ENCODE measurements at regions not wholly inside any gene's neighbourhood (a gene's known extent, or its start where the extent isn't known, plus 50 kb on each side); places are given as distances from the start of the nearest gene placed in this dataset.

DNA sequence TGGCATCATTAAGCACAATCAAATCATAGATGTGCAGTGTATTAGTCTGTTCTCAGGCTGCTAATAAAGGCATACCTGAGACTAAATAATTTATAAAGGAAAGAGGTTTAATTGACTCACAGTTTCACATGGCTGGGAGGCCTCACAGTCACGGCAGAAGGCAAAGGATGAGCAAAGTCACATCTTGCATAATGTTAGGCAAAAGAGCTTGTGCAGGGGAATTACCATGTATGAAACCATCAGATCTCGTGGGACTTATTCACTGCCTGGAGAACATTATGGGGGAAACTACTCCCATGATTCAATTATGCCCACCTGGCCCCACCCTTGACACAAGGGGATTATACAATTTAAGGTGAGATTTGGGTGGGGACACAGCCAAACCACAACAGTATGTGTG lies 245.2 kb upstream of the DACH1 start:
- DNase-seq (ENCODE audit: low read depth): no peak

DNA sequence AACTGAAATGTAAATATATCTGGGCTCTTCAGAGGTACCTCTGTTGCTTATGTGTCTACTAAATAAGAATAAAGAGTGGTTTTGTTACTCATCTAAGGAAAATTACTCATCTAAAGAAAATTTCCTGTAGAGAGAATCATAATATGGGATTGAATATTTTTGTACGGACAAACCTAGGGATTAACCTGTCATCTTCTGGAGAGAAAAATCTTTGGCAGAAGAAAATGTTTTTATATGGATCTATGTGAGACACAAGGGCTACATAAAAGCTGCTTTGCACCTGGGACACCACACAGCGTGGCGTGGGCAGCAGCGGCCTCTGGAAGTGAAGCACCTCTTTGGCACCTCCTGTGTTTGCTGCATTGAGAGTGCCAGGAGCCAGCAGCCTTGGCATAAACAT lies 242.9 kb upstream of the DACH1 start:
- no peak for DNase-seq (ENCODE audit: low read depth)

DNA sequence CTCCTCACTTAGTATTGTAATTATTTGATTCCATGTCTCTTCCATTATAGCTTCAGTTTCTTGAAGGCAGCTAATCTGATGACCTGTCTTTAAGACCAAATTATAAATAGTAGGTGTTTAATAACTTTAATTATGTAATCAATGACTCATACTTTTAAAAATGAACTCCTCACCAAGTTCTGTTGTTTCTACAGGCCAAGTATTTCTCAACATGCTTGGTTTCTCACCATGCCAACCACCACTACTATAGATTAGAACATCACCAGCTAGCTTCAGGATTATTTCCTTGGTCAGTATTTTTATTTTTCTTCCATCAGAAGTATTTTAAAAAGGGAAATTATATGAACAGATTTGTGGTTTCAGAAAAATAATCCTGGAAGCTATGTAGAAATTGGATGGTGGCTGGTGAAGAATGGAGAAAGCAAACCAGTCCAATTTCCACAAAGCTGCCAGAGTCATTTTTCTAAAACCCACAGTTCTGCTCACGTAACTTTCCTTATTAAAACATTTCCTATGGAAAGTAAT lies 237.7 kb upstream of the DACH1 start:
- DNase-seq (ENCODE audit: low read depth): no peak

DNA sequence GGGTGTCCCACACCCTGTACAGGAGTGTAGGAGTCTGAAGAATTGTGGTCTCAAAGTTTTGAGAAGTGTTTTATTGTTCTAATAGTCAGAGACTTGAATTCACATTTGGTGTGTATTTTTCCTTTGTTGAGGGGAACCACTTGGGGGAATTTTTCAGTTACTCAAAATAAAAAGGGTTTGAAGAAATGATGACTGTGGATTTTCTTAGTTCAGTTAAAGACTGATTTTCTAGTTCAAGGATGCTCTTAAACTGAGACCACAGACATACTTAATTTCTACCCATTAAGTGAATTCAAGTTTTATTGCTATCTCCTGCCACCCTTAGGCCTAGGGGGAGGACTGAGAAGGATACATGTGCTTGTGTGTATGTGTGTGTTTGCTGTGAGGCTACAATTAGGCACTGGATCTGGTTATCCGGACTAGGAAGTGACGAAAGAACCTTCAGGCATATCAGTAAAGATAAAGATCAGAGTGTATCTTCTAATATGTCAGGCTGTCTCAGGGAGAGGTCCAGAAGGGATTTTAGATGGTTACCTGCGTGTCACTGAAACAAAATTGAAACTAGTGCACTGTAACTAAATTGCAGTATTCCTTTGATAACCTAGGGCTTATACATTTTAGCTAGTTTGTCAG lies 234.9 kb upstream of the DACH1 start:
- DNase-seq (ENCODE audit: low read depth): no peak

DNA sequence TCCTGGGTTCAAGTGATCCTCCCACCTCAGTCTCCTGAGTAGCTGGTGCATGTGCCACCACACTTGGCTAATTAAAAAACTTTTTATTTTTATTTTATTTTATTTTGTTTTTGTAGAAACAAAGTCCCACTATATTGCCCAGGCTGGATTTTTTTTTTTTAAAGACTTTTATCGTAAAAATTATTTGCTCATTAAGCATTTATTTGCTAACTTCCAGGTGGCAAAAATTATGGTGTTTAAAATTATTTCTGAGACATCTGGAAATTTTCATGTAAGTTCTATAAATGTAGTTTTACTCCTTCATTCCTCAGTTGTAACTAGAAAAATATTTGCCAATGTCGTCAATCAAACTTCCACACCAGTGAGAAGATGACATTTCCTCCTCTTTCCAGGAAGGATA lies 233.3 kb upstream of the DACH1 start:
- DNase-seq (ENCODE audit: low read depth): no peak

DNA sequence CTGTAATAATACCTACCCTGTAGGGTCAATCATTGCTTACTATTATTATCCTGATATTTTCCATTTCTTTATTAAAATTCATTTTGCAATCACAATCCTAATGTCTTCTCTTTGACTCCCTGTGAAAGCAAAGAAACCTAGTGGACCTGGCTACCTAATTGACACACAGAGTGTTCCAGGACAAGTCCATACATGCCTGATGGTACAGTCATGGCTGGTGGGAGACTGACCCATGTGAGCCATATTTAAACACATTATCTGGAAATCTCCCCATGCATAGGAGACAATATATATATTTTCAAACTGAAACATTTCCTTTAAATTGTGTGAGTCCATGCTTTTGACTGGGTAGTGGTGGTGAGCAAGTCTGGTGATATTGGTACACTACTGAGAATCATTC lies 230.6 kb upstream of the DACH1 start:
- no peak for DNase-seq (ENCODE audit: low read depth)

DNA sequence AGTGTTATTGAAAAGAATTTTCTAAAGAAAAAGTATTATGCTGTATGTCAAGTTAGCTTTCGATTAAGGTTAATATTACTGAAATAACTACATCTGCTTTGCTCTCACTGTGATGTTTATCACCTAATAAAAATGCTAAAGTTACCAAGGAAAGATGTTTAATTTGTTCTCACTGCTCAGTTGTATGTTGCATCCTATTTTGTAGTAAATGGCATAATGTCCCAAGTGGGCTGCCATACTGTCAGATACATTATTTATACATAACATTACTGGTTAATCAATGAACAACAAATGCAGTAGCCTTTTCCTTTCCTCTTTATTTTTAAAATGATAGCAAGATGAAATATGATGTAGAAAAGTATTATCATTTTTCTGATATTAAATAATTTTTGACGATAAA lies 226.3 kb upstream of the DACH1 start:
- DNase-seq (ENCODE audit: low read depth): no peak

DNA sequence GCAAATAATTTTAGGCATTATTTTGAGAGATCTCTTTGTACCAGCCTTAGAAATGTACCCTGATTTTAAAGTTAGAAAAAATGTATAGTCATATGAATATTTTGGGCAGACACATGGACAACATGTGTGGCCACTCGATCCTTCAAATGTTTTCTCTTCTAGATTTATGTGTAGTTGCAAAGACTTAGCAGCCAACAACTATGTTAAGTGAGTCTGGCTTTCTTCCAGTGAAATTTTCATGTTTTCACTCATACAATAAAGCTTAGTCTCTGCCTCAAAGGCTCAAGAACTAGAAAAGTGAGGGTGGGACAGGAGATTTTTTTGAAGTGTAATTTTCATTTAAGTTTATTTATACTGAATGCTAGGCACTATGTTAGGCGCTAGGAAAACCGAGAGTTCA lies 207.7 kb upstream of the DACH1 start:
- no peak for DNase-seq (ENCODE audit: low read depth)

DNA sequence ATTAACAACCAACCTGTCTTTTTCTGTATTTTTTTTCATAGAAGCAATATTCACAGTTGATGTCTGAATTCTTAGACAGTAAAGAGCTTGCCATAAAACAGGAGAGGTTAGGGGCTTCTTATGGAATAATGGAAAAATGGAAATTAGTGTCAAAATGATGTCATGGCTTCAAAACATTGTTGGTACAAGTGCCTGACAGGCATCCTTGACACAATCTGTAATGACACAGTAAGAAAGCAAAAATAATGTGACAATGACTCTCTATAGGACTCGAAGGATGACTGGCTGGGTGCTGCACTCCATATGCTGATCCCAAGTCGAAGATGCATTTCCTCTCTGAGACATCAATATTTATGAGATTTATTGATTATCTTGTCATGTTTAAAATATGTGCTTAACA lies 205.3 kb upstream of the DACH1 start:
- no peak for DNase-seq (ENCODE audit: low read depth)

DNA sequence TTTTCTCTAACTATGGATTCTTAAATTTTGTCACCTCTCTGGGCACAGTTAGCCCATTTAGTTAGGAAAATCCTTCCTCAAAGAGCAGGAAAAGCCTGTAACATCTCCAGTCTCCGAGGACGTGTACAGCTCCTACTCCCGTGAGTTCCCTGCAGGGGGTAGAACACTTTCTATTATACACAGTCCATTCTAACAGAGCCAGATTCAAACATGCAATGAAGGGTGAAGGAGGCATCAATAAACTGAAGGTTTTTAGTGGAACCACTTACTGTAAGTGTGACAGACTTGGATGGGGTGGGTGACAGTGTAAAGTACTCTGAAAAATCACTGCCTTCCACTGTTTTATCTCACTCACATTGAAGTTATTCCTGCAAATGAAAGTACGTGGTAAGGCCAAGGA lies 204.7 kb upstream of the DACH1 start:
- DNase-seq (ENCODE audit: low read depth): no peak

DNA sequence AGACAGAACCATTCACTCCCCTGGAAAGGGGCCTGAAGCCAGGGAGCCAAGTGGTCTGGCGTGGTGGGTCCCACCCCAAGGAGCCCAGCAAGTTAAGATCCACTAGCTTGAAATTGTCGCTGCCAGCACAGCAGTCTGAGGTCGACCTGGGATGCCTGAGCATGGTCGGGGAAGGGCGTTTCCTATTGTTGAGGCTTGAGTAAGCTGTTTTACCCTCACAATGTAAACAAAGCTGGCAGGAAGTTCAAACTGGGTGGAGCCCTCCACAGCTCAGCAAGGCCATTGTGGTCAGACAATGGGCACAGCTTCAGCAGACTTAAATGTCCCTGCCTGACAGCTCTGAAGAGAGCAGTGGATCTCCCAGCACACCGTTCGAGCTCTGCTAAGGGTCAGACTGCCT lies 195.6 kb upstream of the DACH1 start:
- DNase-seq (ENCODE audit: low read depth): no peak

DNA sequence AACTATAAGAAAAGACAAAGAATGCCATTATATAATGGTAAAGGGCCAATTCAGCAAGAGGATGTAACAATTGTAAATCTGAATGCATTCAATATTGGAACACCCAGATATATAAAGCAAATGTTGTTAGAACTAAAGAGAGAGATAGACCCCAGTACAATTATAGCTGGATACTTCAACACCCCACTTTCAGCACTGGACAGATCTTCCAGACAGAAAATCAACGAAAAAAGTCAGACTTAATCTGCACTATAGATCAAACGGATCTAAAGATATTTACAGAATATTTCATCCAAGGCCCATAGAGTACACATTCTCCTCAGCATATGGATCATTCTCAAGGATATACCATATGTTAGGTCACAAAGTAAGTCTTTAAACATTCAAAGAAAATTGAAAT lies 194.6 kb upstream of the DACH1 start:
- DNase-seq (ENCODE audit: low read depth): no peak

DNA sequence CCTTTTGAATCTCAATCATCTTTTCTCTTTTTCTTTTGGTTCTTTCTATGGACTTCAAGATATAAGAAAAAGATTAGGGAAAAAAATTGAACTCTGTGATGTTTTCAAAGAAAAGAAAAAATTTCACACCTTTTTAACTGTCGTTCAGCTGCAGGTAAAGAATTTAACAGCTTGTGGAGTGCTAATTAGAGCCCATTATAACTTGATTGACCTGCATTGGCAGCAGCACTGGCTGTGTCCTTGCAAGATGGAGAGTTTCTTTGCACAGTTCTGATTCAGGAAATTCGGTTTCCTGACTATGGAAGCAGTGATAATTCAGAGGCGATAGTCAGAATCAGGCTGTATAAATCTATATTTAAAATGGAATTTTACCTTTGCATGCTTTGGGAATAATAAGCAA lies 183.2 kb upstream of the DACH1 start:
- DNase-seq (ENCODE audit: low read depth): no peak

DNA sequence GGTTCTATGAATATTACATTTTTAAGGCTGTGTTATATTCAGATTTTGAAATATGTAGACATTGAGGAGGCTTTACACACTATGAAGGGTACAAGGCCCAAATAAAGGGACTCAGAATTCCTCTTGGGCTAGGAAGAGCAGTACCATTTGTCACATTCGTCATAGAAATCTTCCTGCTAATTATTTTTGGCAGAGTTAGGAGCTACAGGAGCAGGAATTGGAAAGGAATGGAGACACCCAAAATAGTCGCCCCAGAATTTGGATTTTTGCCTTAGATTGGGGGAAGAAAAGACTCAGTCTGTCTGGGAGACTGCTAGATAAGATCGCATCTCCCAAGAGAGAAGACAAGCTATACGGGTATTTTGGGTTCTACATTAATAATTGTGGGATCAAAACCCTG lies 176.4 kb upstream of the DACH1 start:
- no peak for DNase-seq (ENCODE audit: low read depth)

DNA sequence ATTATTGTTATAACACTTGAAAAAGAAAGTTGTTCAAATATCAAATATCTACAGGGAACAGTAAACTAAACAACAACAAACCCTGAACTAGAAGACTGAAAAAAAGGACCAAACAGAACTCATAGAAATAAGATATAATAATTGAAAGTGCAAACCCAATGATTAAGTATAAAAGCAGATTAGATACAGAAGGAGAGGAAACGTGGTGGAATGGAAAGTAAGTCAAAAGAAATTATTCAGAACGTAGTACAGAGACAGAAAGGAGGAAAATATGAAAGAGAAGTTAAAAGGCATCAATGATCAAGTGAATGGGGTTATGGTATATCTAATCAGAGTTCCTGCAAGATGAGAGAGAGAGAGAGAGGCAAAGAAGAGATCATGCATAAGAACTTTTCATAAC lies 174.2 kb upstream of the DACH1 start:
- DNase-seq (ENCODE audit: low read depth): no peak

DNA sequence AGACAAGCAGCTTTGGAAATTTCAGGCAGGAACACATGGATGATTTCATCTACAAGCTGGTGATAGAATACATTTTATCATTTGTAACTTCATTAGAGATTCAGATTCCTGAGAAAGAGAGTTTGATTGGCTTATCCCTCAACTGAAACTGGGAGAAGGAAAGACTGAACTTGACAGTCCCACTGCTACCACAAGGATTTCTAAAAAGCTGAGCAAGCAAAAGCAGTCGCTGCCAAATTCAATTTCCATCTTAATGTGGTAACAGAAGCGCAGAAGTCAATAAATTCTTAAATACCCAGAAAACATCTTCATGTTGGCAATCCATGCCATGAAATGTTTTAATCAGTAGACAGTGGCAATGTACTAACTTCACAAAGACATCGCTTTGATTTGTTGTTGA lies 172.1 kb upstream of the DACH1 start:
- no peak for DNase-seq (ENCODE audit: low read depth)

DNA sequence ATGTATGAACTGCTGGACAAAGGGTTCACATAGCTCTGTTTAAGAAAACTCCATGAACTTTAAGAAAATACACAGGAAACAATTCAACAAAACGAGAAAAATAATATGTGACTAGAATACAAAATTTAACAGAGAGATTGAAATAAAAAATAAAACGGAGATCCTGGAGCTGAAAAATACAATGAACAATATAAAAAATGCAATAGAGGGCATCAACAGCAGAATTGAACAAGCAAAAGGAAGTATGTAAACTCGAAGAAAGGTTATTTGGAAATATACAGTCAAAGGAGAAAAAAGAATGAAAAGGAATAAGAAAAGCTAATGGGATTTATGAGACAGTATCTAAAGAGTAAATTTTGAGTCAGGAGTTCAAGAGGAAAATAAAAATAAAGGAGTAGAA lies 163.0 kb upstream of the DACH1 start:
- DNase-seq (ENCODE audit: low read depth): no peak

DNA sequence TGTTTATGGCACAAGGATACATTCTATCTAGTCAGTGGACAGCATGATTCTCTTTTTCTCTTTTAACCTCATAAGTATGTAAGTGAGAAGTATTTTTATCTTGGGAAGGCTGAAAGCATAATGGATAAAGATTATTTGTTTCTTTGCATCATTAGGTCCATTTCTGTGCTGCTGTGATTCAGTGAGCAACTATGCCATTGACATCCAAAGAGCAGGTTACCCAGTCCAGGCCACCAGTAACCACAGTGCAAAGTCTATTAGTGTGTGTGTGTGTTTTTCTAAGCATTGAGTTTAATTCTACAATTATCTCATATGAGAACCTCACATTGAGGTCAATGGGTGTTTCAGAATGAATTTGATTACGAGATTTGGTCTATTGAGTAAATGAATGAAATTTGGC lies 158.8 kb upstream of the DACH1 start:
- peak; percentile 13 for DNase-seq (ENCODE audit: low read depth)

DNA sequence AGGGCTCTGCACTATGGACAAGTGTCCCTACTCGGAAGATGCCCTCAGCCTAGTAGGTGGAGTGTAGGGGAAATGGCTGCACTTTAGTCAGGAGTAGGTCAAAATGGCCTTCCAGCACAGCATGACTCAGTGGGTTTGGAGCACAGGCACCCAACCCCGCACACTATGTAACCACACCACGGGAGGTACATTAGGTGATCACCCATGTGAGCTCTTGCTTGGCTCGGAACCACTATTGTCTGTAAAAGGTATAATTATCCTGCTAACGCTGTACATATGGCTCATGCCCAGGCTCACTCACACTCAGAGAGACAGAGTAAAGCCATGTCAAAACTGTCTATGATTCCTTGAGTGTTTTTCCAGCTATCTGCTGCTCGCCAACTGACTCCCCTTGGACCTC lies 156.9 kb upstream of the DACH1 start:
- no peak for DNase-seq (ENCODE audit: low read depth)

DNA sequence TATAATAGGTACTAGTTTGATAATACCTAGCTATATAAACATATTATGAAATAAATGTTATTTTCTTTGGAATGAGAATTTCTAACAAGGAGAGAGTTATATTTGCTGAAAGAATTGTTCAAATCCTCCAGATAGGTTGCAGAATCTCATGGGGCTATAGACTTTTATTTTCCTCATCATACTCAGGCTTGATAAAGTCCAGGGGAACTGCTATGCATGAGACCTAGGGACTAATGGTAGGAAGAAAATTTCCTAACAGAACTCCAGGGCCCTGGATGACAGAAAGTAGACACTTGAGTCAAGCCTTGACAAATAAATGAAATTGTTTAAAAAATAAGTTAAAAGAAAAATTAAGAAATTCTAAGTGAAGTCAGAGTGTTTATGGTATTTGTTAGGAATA lies 138.5 kb upstream of the DACH1 start:
- no peak for DNase-seq (ENCODE audit: low read depth)

DNA sequence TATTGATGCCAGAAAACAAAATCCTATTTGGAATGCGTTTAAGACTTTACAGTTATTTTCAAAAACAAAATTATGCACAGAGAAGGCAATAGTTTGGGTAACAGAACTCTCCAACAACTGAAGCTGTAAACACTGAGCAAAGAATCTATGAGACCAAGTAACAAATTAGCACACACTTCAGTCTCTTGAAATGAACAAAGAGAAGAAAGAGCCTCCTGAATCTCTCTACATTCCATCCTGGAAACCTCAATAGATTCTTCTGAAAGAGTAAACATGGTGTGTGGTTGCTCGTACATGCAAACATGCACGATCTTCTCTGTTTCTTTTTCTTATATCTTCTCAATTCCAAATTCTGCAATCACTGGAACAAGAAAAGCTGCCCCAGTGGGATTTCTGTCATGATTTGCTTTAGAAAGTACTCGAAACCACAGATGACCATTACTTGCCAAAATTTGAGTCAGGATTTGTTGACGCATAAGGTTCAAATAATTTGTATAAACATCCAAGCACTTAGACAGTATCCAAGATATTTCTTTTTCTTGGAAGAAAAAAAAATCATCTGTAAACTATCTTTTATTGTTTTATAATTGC lies 137.9 kb upstream of the DACH1 start:
- DNase-seq (ENCODE audit: low read depth): no peak

DNA sequence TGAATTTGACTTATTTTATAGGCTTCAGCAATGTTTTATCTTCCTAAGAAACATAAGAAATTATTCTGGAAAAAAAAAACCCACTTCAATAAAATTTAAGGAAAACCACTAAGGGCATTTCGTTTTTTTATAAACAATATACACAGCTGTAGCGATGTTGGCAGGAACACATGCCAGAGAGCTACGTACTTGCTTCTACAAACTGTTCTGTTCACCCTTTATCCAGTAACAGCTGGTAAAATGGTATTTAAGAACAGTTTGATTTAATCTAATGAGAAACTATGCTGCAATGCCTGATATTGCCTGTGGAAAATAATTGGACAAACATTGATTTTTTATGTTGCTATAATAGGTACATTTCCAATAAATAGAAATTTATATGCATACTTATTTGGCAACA lies 137.2 kb upstream of the DACH1 start:
- DNase-seq (ENCODE audit: low read depth): no peak

DNA sequence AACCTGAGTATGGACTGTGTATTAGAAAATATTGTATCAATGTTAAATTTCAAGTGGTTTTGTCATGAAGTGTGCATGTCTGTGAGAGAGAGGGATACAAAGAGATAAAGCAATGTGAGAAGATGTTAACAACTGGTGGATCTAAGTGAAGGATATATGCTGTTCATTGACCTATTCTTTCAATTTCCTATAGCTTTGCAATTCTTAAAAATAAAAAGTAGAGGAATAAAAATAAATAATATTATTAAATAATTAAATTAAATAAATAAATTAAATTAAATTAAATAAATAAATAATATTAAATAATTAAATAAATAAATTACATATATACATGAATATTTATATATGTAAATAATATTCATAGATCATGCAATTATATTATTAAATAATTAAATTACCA lies 131.2 kb upstream of the DACH1 start:
- no peak for DNase-seq (ENCODE audit: low read depth)

DNA sequence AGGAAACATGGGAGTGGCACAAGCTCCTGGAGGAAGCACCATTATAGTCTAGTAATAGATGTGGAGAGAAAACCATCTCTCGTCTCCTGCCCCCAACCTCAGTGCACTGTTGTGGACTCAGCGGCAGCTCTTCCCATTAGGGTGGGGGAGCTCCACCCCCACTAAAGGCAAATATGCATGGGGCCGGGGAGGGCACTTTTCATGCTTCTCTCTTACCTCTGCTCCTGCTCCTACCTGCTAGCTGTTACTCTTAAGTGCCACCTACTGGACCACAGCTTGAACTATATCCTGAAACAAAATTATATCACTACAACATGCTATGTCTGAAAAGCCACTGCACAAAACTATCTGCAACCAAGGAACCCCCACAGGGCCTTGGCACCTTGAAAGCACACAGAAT lies 112.6 kb upstream of the DACH1 start:
- no peak for DNase-seq (ENCODE audit: low read depth)

Measured in non-pigmented ciliary epithelial cell (primary cell).